Activated CD4-positive, alpha-beta T cell treated with anti-CD3 and anti-CD28 coated beads, Interleukin-2, amount 50 U/mL, for 4 hours (primary cell): ENCODE measurements at regions not wholly inside any gene's neighbourhood (a gene's known extent, or its start where the extent isn't known, plus 50 kb on each side); places are given as distances from the start of the nearest gene placed in this dataset.

ENCODE experiments used
- DNase-seq, 2 experiments: peaks; one replicate each; pipeline ENCODE4 v3.0.0-alpha.2; 2020

GRCh38 chr10:113293167-113293566 is 259.7 kb upstream of the HABP2 start:
- DNase-seq, result no peak

GRCh38 chr10:113294868-113295267 is 258.0 kb upstream of the HABP2 start:
- no peak for DNase-seq

- no peak for DNase-seq
Observed at GRCh38 chr10:113297226-113297625, 255.6 kb upstream of the HABP2 start.

GRCh38 chr10:113298616-113299015 is 254.2 kb upstream of the HABP2 start:
- no peak for DNase-seq

- no peak for DNase-seq
Observed at GRCh38 chr10:113300201-113300600, 252.7 kb upstream of the HABP2 start.

GRCh38 chr10:113300617-113301016 is 252.2 kb upstream of the HABP2 start:
- no peak for DNase-seq

- no peak for DNase-seq
Observed at GRCh38 chr10:113301342-113301984, 251.4 kb upstream of the HABP2 start.

GRCh38 chr10:113302062-113302461 is 250.8 kb upstream of the HABP2 start:
- DNase-seq, result no peak

GRCh38 chr10:113303544-113304146 is 249.2 kb upstream of the HABP2 start:
- DNase-seq, result no peak

GRCh38 chr10:113304726-113305125 is 248.1 kb upstream of the HABP2 start:
- no peak for DNase-seq

- DNase-seq, result no peak
Observed at GRCh38 chr10:113305871-113306270, 247.0 kb upstream of the HABP2 start.

GRCh38 chr10:113309791-113310190 is 243.1 kb upstream of the HABP2 start:
- DNase-seq, result no peak

GRCh38 chr10:113310347-113310746 is 242.5 kb upstream of the HABP2 start:
- DNase-seq, result no peak

- DNase-seq, result no peak
Observed at GRCh38 chr10:113313048-113313602, 239.7 kb upstream of the HABP2 start.

GRCh38 chr10:113313722-113314121 is 239.1 kb upstream of the HABP2 start:
- DNase-seq, result no peak

- DNase-seq, result no peak
Observed at GRCh38 chr10:113316506-113316905, 236.3 kb upstream of the HABP2 start.

GRCh38 chr10:113317489-113317888 is 235.4 kb upstream of the HABP2 start:
- no peak for DNase-seq

GRCh38 chr10:113319479-113319878 is 233.4 kb upstream of the HABP2 start:
- DNase-seq, result no peak

- DNase-seq, result no peak
Observed at GRCh38 chr10:113320211-113320610, 232.6 kb upstream of the HABP2 start.

GRCh38 chr10:113320987-113321386 is 231.9 kb upstream of the HABP2 start:
- DNase-seq, result no peak

GRCh38 chr10:113322843-113323242 is 230.0 kb upstream of the HABP2 start:
- no peak for DNase-seq

GRCh38 chr10:113323985-113324384 is 228.9 kb upstream of the HABP2 start:
- no peak for DNase-seq

GRCh38 chr10:113326160-113327111 is 226.4 kb upstream of the HABP2 start:
- DNase-seq, result no peak
